ENCODE measurements at regions not wholly inside any gene's neighbourhood (a gene's known extent, or its start where the extent isn't known, plus 50 kb on each side); places are given as distances from the start of the nearest gene placed in this dataset.

- TF ChIP-seq CTCF (IDR thresholded peaks at IDR 0.05 in 2 of 3, conservative IDR thresholded peaks at IDR 0.05 in 1 of 3; ENCODE audit: insufficient read depth in 2 of 3, low read depth in 1 of 3, low read length in 3 of 3) (no peak), SMARCB1 (IDR thresholded peaks at IDR 0.05; ENCODE audit: insufficient read length, low read depth) (no peak), EZH2 (IDR thresholded peaks at IDR 0.05; ENCODE audit: borderline replicate concordance, low read depth, low read length) (no peak), ELF4 (CRISPR knock-in tag; IDR thresholded peaks at IDR 0.05) (no peak), TAF1 (IDR thresholded peaks at IDR 0.05; ENCODE audit: control insufficient read depth, extremely low read depth, insufficient read depth, low read length, severe bottlenecking) (no peak), SRF (CRISPR knock-in tag; IDR thresholded peaks at IDR 0.05) (no peak), REST (IDR thresholded peaks at IDR 0.05; ENCODE audit: borderline replicate concordance) (no peak), REST (CRISPR knock-in tag; IDR thresholded peaks at IDR 0.05; ENCODE audit: low read depth) (no peak)
Observed at GRCh38 chr10:28775773-28776172, 98.5 kb downstream of the BAMBI start.
